ENCODE measurements at regions not wholly inside any gene's neighbourhood (a gene's known extent, or its start where the extent isn't known, plus 50 kb on each side); places are given as distances from the start of the nearest gene placed in this dataset.

GRCh38 chr6:10205120-10205519 is 209.8 kb downstream of the TFAP2A start:
- Mint-ChIP-seq H3K36me3 (ENCODE audit: insufficient read depth) (no peaks in the 10 kb centered on the region), H3K4me3 (no peak overlapping the region), H3K4me1 (ENCODE audit: low read depth in 2 of 2) (no peaks in the 10 kb centered on the region), H3K27ac (no peak overlapping the region), H3K27me3 (no peaks in the 10 kb centered on the region), H3K9me3 (peaks cover 13 to 14% of the 10 kb centered on the region in 2 donors)
- DNase-seq (no peak), ATAC-seq (replicated peaks) (no peak)

DNA sequence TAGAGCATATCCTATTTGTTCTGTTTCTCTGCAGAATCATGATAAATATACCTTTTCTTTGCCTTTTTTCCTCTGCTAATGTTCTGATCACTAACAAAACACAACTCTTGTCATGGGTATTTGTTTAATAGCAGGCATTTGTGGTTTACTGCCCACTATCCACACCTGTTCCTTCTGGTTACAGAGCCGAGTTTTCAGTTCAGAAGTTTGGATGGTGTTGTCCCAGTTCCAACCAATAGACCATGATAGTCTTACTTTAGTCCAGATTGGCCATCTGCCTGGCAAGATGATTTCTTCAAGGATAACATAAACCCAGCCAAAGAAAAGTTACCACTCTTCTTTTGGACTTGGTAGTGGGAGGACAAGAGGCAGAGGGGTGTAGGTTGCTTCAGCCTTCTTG is 211.2 kb downstream of the TFAP2A start:
- Mint-ChIP-seq H3K4me1 (ENCODE audit: low read depth in 2 of 2) (no peaks in the 10 kb centered on the region), H3K4me3 (no peak overlapping the region), H3K9me3 (peaks cover 4 to 6% of the 10 kb centered on the region in 2 donors), H3K27me3 (no peaks in the 10 kb centered on the region), H3K36me3 (ENCODE audit: insufficient read depth) (no peaks in the 10 kb centered on the region), H3K27ac (no peak overlapping the region)
- DNase-seq: no peak
- ATAC-seq (replicated peaks): no peak

DNA sequence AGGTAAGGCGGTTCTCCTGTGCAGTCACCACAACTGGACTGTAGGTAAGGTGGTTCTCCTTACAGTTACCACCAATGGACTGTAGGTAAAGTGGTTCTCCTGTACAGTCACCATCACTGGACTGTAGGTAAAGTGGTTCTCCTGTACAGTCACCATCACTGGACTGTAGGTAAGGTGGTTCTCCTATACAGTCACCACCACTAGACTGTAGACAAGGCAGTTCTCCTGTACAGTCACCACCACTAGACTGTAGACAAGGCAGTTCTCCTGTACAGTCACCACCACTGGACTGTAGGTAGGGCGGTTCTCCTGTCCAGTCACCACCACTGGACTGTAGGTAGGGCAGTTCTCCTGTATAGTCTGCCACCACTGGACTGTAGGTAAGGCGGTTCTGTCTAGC is 212.3 kb downstream of the TFAP2A start:
- Mint-ChIP-seq H3K4me1 (ENCODE audit: low read depth in 2 of 2) (no peaks in the 10 kb centered on the region), H3K27me3 (no peaks in the 10 kb centered on the region), H3K4me3 (no peak overlapping the region), H3K27ac (no peak overlapping the region), H3K9me3 (peaks cover 4 to 6% of the 10 kb centered on the region in 2 donors), H3K36me3 (ENCODE audit: insufficient read depth) (no peaks in the 10 kb centered on the region)
- no peak for ATAC-seq (replicated peaks)
- DNase-seq: no peak

- no peak overlapping the region for H3K4me3 Mint-ChIP-seq
- H3K27me3 Mint-ChIP-seq: no peaks in the 10 kb centered on the region
- peaks cover 4 to 6% of the 10 kb centered on the region in 2 donors for H3K9me3 Mint-ChIP-seq
- ATAC-seq (replicated peaks) (no peak), DNase-seq (no peak)
- no peaks in the 10 kb centered on the region for H3K4me1 Mint-ChIP-seq (ENCODE audit: low read depth in 2 of 2)
- H3K36me3 Mint-ChIP-seq (ENCODE audit: insufficient read depth): no peaks in the 10 kb centered on the region
- no peak overlapping the region for H3K27ac Mint-ChIP-seq
These were observed 213.0 kb downstream of the TFAP2A start for GRCh38 chr6:10201606-10202510.

- H3K4me1 Mint-ChIP-seq (ENCODE audit: low read depth in 2 of 2): no peaks in the 10 kb centered on the region
- DNase-seq (no peak), ATAC-seq (replicated peaks) (no peak)
- peaks cover 4 to 5% of the 10 kb centered on the region in 2 donors for H3K9me3 Mint-ChIP-seq
- H3K36me3 Mint-ChIP-seq (ENCODE audit: insufficient read depth): no peaks in the 10 kb centered on the region
- no peak overlapping the region for H3K4me3 Mint-ChIP-seq
- no peaks in the 10 kb centered on the region for H3K27me3 Mint-ChIP-seq
- no peak overlapping the region for H3K27ac Mint-ChIP-seq
These were observed 218.8 kb downstream of the TFAP2A start for GRCh38 chr6:10196090-10196489.

DNA sequence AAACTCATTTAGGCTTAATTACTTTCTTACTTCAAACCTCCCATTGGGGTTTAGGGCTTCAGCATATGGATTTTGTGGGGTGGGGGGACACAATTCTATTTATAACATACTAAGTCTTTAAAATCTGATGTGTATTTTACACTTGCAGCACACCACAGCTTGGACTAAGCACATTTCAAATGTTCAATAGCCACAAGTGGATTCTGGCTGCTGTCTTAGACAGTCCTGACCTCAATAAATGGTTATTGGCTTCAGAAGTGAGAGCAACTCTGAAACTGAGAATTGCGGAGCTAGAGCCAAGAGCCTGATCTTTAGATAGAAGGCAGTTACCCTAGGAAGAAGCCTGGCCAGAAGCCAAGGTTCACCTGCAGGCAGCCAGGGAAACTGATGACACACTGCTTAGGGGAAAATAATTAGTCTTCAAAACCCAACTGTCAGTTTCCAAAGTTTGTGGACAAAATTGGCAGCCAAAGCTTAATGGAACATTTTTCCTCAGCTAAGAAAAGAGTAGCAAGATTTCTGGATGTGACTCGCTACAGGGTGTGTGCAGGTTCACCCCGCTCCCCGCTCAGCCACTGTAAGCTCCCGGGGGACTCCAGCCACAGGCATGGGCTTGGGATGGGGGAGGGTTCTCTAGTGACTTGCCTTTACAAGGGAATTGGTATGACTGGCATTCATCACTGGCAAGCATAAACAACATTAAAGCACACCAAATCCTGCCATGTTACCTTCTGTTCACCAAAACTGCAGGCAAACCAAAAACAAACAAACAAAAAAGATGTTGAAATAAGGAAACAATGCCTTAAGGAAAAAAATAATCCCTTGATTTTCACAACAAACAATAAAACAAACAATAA is 219.8 kb downstream of the TFAP2A start:
- DNase-seq (no peak), ATAC-seq (replicated peaks) (no peak)
- no peak overlapping the region for H3K4me3 Mint-ChIP-seq
- H3K27ac Mint-ChIP-seq: no peak overlapping the region
- H3K4me1 Mint-ChIP-seq (ENCODE audit: low read depth in 2 of 2): no peaks in the 10 kb centered on the region
- H3K36me3 Mint-ChIP-seq (ENCODE audit: insufficient read depth): no peaks in the 10 kb centered on the region
- H3K27me3 Mint-ChIP-seq: no peaks in the 10 kb centered on the region
- H3K9me3 Mint-ChIP-seq: no peaks in the 10 kb centered on the region

- Mint-ChIP-seq H3K4me3 (no peak overlapping the region), H3K27me3 (no peaks in the 10 kb centered on the region), H3K27ac (no peak overlapping the region), H3K4me1 (ENCODE audit: low read depth in 2 of 2) (no peaks in the 10 kb centered on the region), H3K9me3 (peaks cover 0 to 2% of the 10 kb centered on the region in 2 donors), H3K36me3 (ENCODE audit: insufficient read depth) (no peaks in the 10 kb centered on the region)
- DNase-seq: no peak
- no peak for ATAC-seq (replicated peaks)
These were observed 221.6 kb downstream of the TFAP2A start for GRCh38 chr6:10193321-10193720.

- H3K4me1 Mint-ChIP-seq (ENCODE audit: low read depth in 2 of 2): no peaks in the 10 kb centered on the region
- no peaks in the 10 kb centered on the region for H3K36me3 Mint-ChIP-seq (ENCODE audit: insufficient read depth)
- no peak overlapping the region for H3K4me3 Mint-ChIP-seq
- DNase-seq (no peak), ATAC-seq (replicated peaks) (no peak)
- peaks cover 16% of the 10 kb centered on the region in 2 donors for H3K9me3 Mint-ChIP-seq
- no peaks in the 10 kb centered on the region for H3K27me3 Mint-ChIP-seq
- H3K27ac Mint-ChIP-seq: no peak overlapping the region
These were observed 224.8 kb downstream of the TFAP2A start for GRCh38 chr6:10190042-10190441.

DNA sequence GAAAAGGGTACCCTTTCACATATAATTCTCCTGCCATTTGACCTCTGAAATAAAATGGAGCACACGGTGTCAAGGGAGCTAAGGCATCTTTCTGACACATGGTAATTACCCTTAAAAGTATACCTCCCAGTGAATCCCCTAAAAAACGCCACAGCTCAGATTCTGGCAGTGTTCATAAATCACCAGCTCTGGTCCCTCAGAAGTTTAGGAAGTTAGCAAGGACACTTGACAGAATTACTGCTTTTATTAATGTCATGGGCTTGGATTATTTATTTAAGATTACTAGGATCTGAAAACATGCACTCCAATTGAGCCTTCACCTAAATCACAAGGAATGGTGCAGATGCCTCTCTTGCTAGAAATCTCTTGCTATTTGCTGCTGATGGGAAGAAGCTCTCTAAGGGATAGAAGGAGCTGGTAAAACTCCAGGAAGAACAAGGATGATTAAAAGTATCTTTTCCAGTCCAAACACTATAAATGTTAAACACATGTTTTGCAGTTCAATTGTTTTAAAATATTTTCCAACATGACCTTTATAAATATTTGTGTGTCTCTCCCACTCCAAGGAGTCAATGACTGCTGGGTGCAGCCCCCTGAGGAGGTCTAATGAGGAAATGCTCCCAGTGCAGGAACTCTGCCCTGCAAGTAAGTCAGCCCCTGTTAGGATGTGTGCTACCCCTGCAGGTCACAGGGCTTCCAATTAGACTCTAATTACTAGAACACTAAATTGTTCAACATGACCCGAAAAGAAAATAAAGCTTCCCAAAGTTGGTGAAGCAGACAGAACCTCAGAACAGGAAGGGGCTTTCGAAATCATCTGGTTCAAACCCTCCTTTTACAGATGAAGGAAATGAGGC is 230.3 kb downstream of the TFAP2A start:
- Mint-ChIP-seq H3K27ac (no peak overlapping the region), H3K9me3 (peaks cover 16 to 22% of the 10 kb centered on the region in 2 donors), H3K36me3 (ENCODE audit: insufficient read depth) (no peaks in the 10 kb centered on the region), H3K27me3 (no peaks in the 10 kb centered on the region), H3K4me1 (ENCODE audit: low read depth in 2 of 2) (no peaks in the 10 kb centered on the region), H3K4me3 (no peak overlapping the region)
- no peak for ATAC-seq (replicated peaks)
- DNase-seq: no peak

GRCh38 chr6:10180138-10181074 is 234.5 kb downstream of the TFAP2A start:
- Mint-ChIP-seq H3K4me1 (ENCODE audit: low read depth in 2 of 2) (no peaks in the 10 kb centered on the region), H3K9me3 (peaks cover 4 to 10% of the 10 kb centered on the region in 2 donors), H3K36me3 (ENCODE audit: insufficient read depth) (no peaks in the 10 kb centered on the region), H3K4me3 (no peak overlapping the region), H3K27ac (no peak overlapping the region), H3K27me3 (no peaks in the 10 kb centered on the region)
- DNase-seq (no peak), ATAC-seq (replicated peaks) (no peak)

- DNase-seq (no peak), ATAC-seq (replicated peaks) (no peak)
- H3K27me3 Mint-ChIP-seq: no peaks in the 10 kb centered on the region
- no peak overlapping the region for H3K4me3 Mint-ChIP-seq
- peaks cover 0 to 6% of the 10 kb centered on the region in 2 donors for H3K9me3 Mint-ChIP-seq
- no peaks in the 10 kb centered on the region for H3K36me3 Mint-ChIP-seq (ENCODE audit: insufficient read depth)
- no peak overlapping the region for H3K27ac Mint-ChIP-seq
- no peaks in the 10 kb centered on the region for H3K4me1 Mint-ChIP-seq (ENCODE audit: low read depth in 2 of 2)
These were observed 237.2 kb downstream of the TFAP2A start for GRCh38 chr6:10177704-10178103.

DNA sequence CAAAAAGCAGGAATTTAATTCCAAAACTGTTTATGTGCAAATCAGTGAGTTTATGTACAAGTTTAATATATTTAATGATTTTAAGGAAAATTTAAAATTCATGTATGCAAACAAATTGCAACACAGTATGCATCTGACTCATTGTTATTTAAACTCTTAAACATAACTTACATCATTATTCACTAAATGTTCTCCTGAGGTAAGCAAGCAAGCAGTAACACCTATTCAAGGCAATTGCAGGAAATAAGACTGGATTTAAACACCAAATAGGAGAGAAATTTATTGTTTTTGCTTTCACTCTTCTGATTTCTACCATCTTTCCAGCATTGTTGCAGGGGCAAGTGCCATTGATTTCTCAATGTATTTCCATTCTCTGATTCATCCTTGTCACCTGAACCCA is 239.5 kb downstream of the TFAP2A start:
- Mint-ChIP-seq H3K36me3 (ENCODE audit: insufficient read depth) (no peaks in the 10 kb centered on the region), H3K4me1 (ENCODE audit: low read depth in 2 of 2) (no peaks in the 10 kb centered on the region), H3K27me3 (no peaks in the 10 kb centered on the region), H3K4me3 (no peak overlapping the region), H3K9me3 (peaks cover 9 to 12% of the 10 kb centered on the region in 2 donors), H3K27ac (no peak overlapping the region)
- DNase-seq (no peak), ATAC-seq (replicated peaks) (no peak)

All from effector memory CD8-positive, alpha-beta T cell (primary cell).